ENCODE measurements at regions not wholly inside any gene's neighbourhood (a gene's known extent, or its start where the extent isn't known, plus 50 kb on each side); places are given as distances from the start of the nearest gene placed in this dataset.

- TF ChIP-seq, protein P1, sequence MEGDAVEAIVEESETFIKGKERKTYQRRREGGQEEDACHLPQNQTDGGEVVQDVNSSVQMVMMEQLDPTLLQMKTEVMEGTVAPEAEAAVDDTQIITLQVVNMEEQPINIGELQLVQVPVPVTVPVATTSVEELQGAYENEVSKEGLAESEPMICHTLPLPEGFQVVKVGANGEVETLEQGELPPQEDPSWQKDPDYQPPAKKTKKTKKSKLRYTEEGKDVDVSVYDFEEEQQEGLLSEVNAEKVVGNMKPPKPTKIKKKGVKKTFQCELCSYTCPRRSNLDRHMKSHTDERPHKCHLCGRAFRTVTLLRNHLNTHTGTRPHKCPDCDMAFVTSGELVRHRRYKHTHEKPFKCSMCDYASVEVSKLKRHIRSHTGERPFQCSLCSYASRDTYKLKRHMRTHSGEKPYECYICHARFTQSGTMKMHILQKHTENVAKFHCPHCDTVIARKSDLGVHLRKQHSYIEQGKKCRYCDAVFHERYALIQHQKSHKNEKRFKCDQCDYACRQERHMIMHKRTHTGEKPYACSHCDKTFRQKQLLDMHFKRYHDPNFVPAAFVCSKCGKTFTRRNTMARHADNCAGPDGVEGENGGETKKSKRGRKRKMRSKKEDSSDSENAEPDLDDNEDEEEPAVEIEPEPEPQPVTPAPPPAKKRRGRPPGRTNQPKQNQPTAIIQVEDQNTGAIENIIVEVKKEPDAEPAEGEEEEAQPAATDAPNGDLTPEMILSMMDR (IDR thresholded peaks at IDR 0.05) = no peak
- TF ChIP-seq POLR2A (IDR thresholded peaks at IDR 0.05) (no peak), POLR2AphosphoS5 (IDR thresholded peaks at IDR 0.05) (no peak)
These were observed 476.9 kb upstream of the GOT2 start for GRCh38 chr16:59210955-59211541.

All from prostate gland (tissue), 2 donors.